HCT116 (cell line): ENCODE measurements at regions not wholly inside any gene's neighbourhood (a gene's known extent, or its start where the extent isn't known, plus 50 kb on each side); places are given as distances from the start of the nearest gene placed in this dataset.
"Not testable (repeated sequence)": the region's sequence is repeated elsewhere in the genome, so short reads cannot be mapped to it uniquely, and the experiment has no call there.

ENCODE experiments used
- ATAC-seq: fragments of 200-7000 bp; cut with Tn5 transposase; 2 replicates; pipeline ENCODE4 v1.9.1; 2020; ENCODE audit warnings: mild to moderate bottlenecking, moderate library complexity
- BruUV-seq: library from RNA; stranded (reverse); fragments of 400-500 nt; replicated peaks from 2 replicates; lab custom pipeline; 2021; lab: Mats Ljungman, UMichigan
- CTCF ChIA-PET: fragments of 300-600 bp; sonication (Branson Sonifier 250); formaldehyde crosslinking; loops from one replicate; lab custom pipeline; 2021; ENCODE audit warnings: antibody characterized with exemption; lab: Charles Lee
- POLR2A ChIA-PET: fragments of 300-600, 350-600 bp; sonication (Branson Sonifier 250); formaldehyde crosslinking; loops from one replicate; lab custom pipeline; 2021; ENCODE audit warnings: antibody characterized with exemption; lab: Charles Lee
- RAD21 ChIA-PET, 2 experiments: fragments of 300-600 bp; sonication (Branson Sonifier 250); formaldehyde crosslinking; loops; one replicate each; lab custom pipeline; 2023; ENCODE audit warnings: low total read pairs in 2 of 2; ENCODE audit not compliant: uncharacterized antibody in 2 of 2, unreplicated experiment in 2 of 2, low non-redundant PET in 1 of 2; lab: Charles Lee
- DNase-seq: peaks from one replicate; pipeline ENCODE4 v3.0.0-alpha.2; 2010; ENCODE audit warnings: low read depth, low spot score
- H2AFZ ChIP-seq: fragments of 200-600 bp; shearing (Covaris generic), sonication (generic); 2 replicates; pipeline ENCODE4 v1.6.1; 2017; ENCODE audit warnings: low read depth, mixed run types, mixed read lengths, antibody characterized with exemption, low read length; ENCODE audit not compliant: poor library complexity, severe bottlenecking
- H3K27ac ChIP-seq: 2 replicates; pipeline ENCODE4 v1.5.1; 2012; ENCODE audit warnings: low read depth, low read length
- H3K27me3 ChIP-seq: fragments of 200-600 bp; sonication (generic); 2 replicates; pipeline ENCODE4 v1.6.1; 2016; ENCODE audit warnings: mixed run types, low read length, mixed read lengths; ENCODE audit not compliant: insufficient read depth
- H3K36me3 ChIP-seq, 2 experiments: fragments of 200-500 bp in 1 of 2; fragments of 200-600 bp in 1 of 2; sonication (Bioruptor generic) in 1 of 2; sonication (generic) in 1 of 2; 2 replicates each; pipeline versions ENCODE4 v1.5.1 to v1.6.1; 2014 to 2016; ENCODE audit warnings: low read length in 2 of 2, inconsistent platforms in 1 of 2, mixed read lengths in 1 of 2, mixed run types in 1 of 2; ENCODE audit not compliant: insufficient read depth in 2 of 2, control insufficient read depth in 1 of 2
- H3K4me1 ChIP-seq, 2 experiments: fragments of 200-600 bp in 1 of 2; sonication (generic) in 1 of 2; 2 replicates each; pipeline versions ENCODE4 v1.5.1 to v1.6.1; 2012 to 2017; ENCODE audit warnings: low read length in 2 of 2, inconsistent platforms in 1 of 2, mild to moderate bottlenecking in 1 of 2, mixed read lengths in 1 of 2, mixed run types in 1 of 2, moderate library complexity in 1 of 2; ENCODE audit not compliant: insufficient read depth in 2 of 2, control insufficient read depth in 1 of 2
- H3K4me2 ChIP-seq: fragments of 200-600 bp; sonication (generic); 2 replicates; pipeline ENCODE4 v1.6.1; 2017; ENCODE audit warnings: mixed run types, low read length, mixed read lengths
- H3K4me3 ChIP-seq, 2 experiments: fragments of 200-600 bp in 1 of 2; sonication (generic) in 1 of 2; replicated peaks in 1 of 2; 2 replicates each; pipeline ENCODE4 v1.5.1; 2011 to 2016; ENCODE audit warnings: low read length in 2 of 2, control low read depth in 1 of 2, low read depth in 1 of 2, mild to moderate bottlenecking in 1 of 2, mixed read lengths in 1 of 2, mixed run types in 1 of 2
- H3K79me2 ChIP-seq: fragments of 200-600 bp; sonication (generic); 2 replicates; pipeline ENCODE4 v1.6.1; 2017; ENCODE audit warnings: mild to moderate bottlenecking, mixed run types, low read length, moderate library complexity, mixed read lengths; ENCODE audit not compliant: insufficient read depth
- H3K9ac ChIP-seq: fragments of 200-600 bp; sonication (generic); 2 replicates; pipeline ENCODE4 v1.6.1; 2016; ENCODE audit warnings: low read length, mixed read lengths
- H3K9me2 ChIP-seq: fragments of 200-600 bp; sonication (generic), shearing (Covaris generic); 2 replicates; pipeline ENCODE4 v1.6.1; 2017; ENCODE audit warnings: mixed run types, mild to moderate bottlenecking, moderate library complexity; ENCODE audit not compliant: insufficient read depth
- H3K9me3 ChIP-seq, 2 experiments: fragments of 200-500 bp in 1 of 2; fragments of 200-600 bp in 1 of 2; sonication (Bioruptor generic) in 1 of 2; sonication (generic) in 1 of 2; 2 replicates each; pipeline ENCODE4 v1.6.1; 2014 to 2017; ENCODE audit warnings: low read length in 2 of 2, mixed read lengths in 2 of 2, inconsistent platforms in 1 of 2, low read depth in 1 of 2, mild to moderate bottlenecking in 1 of 2, mixed run types in 1 of 2, moderate library complexity in 1 of 2; ENCODE audit not compliant: control insufficient read depth in 1 of 2, insufficient read depth in 1 of 2
- H4K20me1 ChIP-seq: fragments of 200-600 bp; sonication (generic), shearing (Covaris generic); 2 replicates; pipeline ENCODE4 v1.6.1; 2017; ENCODE audit warnings: mixed run types, mild to moderate bottlenecking, moderate library complexity; ENCODE audit not compliant: insufficient read depth
- FOSL1 ChIP-seq: IDR thresholded peaks from 2 replicates; pipeline ENCODE4 v1.6.1; 2012; ENCODE audit warnings: low read depth
- RAD21 ChIP-seq: IDR thresholded peaks from 2 replicates; pipeline ENCODE4 v1.6.1; 2012; ENCODE audit warnings: low read depth, mild to moderate bottlenecking
- SIN3A ChIP-seq: IDR thresholded peaks from 2 replicates; pipeline ENCODE4 v1.6.1; 2012; ENCODE audit warnings: low read depth
- YY1 ChIP-seq: IDR thresholded peaks from 2 replicates; pipeline ENCODE4 v1.6.1; 2011; ENCODE audit warnings: low read length, low read depth, moderate library complexity, mild to moderate bottlenecking; ENCODE audit not compliant: insufficient replicate concordance; ENCODE audit errors: extremely low read depth
- intact Hi-C: fragments of 100-400 bp; cut with micrococcal nuclease; formaldehyde crosslinking; loops from 2 replicates; pipeline ENCODE4 v1.10.0; 2022
- TF ChIP-seq, protein P1 (sequence below): IDR thresholded peaks from 2 replicates; pipeline ENCODE4 v1.6.1; 2012

GRCh38 chr1:102463328-102463727 is 466.6 kb upstream of the OLFM3 start:
- no peak overlapping the region for H3K4me3 ChIP-seq
- intact Hi-C loops = no loop called here
- no peaks in the 10 kb centered on the region for H3K36me3 ChIP-seq
- no peak overlapping the region for H3K27ac ChIP-seq
- ATAC-seq = no peak
- CTCF ChIA-PET = no interaction called here
- H3K27me3 ChIP-seq = no peaks in the 10 kb centered on the region
- no peak overlapping the region for H3K9ac ChIP-seq
- no peaks in the 10 kb centered on the region for H3K4me1 ChIP-seq
- POLR2A ChIA-PET = no interaction called here
- H2AFZ ChIP-seq = no peak overlapping the region
- H4K20me1 ChIP-seq = no peaks in the 10 kb centered on the region
- H3K4me2 ChIP-seq = no peak overlapping the region
- H3K79me2 ChIP-seq = no peaks in the 10 kb centered on the region
- RAD21 ChIA-PET = no interaction called here
- no peaks in the 10 kb centered on the region for H3K9me3 ChIP-seq
- TF ChIP-seq RAD21 (no peak), YY1 (no peak), SIN3A (no peak), FOSL1 (no peak)
- TF ChIP-seq, protein P1, sequence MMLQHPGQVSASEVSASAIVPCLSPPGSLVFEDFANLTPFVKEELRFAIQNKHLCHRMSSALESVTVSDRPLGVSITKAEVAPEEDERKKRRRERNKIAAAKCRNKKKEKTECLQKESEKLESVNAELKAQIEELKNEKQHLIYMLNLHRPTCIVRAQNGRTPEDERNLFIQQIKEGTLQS = no peak
- no peak for DNase-seq
- H3K9me2 ChIP-seq = no peaks in the 10 kb centered on the region
- BruUV-seq = no TSS peak

GRCh38 chr1:102442317-102442716 is 445.6 kb upstream of the OLFM3 start:
- POLR2A ChIA-PET, H3K79me2 ChIP-seq, CTCF ChIA-PET, H3K9me2 ChIP-seq, DNase-seq, RAD21 ChIA-PET, H3K27me3 ChIP-seq, H3K27ac ChIP-seq, H4K20me1 ChIP-seq, H3K9ac ChIP-seq, H2AFZ ChIP-seq, H3K36me3 ChIP-seq, BruUV-seq, ATAC-seq, H3K4me2 ChIP-seq, H3K4me3 ChIP-seq, H3K4me1 ChIP-seq, intact Hi-C loops, H3K9me3 ChIP-seq: not testable (repeated sequence)
